Activated T-helper 2 cell treated with anti-CD3 and anti-CD28 coated beads, Interferon-gamma antibody, Interleukin-2, Interleukin-4, amounts not matched to agents 10 μg/mL and 5 μg/mL and 100 μg/mL, durations not matched to agents 14 hours and 24 hours and 36 hours (primary cell): ENCODE measurements at regions not wholly inside any gene's neighbourhood (a gene's known extent, or its start where the extent isn't known, plus 50 kb on each side); places are given as distances from the start of the nearest gene placed in this dataset.
"Not testable (repeated sequence)": the region's sequence is repeated elsewhere in the genome, so short reads cannot be mapped to it uniquely, and the experiment has no call there.

Experiments
- DNase-seq: peaks from one replicate; pipeline ENCODE4 v3.0.0; 2021; ENCODE audit warnings: low spot score
- H3K27ac Mint-ChIP-seq: one replicate; pipeline ENCODE4 v1.8.0; 2021; ENCODE audit warnings: mixed read lengths
- H3K27me3 Mint-ChIP-seq: one replicate; pipeline ENCODE4 v1.8.0; 2021; ENCODE audit warnings: low read depth, mixed read lengths
- H3K36me3 Mint-ChIP-seq: one replicate; pipeline ENCODE4 v1.8.0; 2021; ENCODE audit warnings: low read depth, mixed read lengths
- H3K4me1 Mint-ChIP-seq: one replicate; pipeline ENCODE4 v1.8.0; 2021; ENCODE audit warnings: low read depth, mixed read lengths
- H3K4me3 Mint-ChIP-seq: one replicate; pipeline ENCODE4 v1.8.0; 2021; ENCODE audit warnings: low read depth, mild to moderate bottlenecking, moderate library complexity, mixed read lengths
- H3K9me3 Mint-ChIP-seq: one replicate; pipeline ENCODE4 v1.8.0; 2021; ENCODE audit warnings: mixed read lengths
- intact Hi-C: fragments of 100-400 bp; cut with micrococcal nuclease; formaldehyde crosslinking; loops from one replicate; pipeline ENCODE4 v1.15.1; 2023

DNA sequence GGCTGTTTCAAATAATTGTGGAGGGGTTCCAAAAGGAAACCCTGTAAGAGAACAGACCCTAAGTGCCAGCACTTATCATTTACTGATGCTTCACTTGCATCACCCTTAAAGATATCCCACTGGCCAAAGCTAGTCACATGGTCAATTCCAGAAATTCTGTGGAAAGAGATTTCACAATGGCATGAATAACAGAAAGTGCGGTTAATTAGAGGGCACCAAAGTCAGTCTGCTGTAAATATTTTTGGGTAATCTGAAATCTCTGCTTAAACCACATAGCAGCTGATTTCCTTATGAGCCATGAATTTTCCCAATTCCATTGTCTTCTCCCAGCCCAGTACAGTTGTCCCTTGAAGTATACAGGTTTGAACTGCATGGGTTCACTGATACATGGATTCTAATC lies 346.1 kb downstream of the SI start:
- H3K36me3 Mint-ChIP-seq: no peaks in the 10 kb centered on the region
- H3K9me3 Mint-ChIP-seq: peaks cover 11% of the 10 kb centered on the region
- H3K4me1 Mint-ChIP-seq: no peaks in the 10 kb centered on the region
- no peak for DNase-seq
- no peaks in the 10 kb centered on the region for H3K27me3 Mint-ChIP-seq
- H3K27ac Mint-ChIP-seq: no peak overlapping the region
- intact Hi-C loops: no loop called here
- no peak overlapping the region for H3K4me3 Mint-ChIP-seq

DNA sequence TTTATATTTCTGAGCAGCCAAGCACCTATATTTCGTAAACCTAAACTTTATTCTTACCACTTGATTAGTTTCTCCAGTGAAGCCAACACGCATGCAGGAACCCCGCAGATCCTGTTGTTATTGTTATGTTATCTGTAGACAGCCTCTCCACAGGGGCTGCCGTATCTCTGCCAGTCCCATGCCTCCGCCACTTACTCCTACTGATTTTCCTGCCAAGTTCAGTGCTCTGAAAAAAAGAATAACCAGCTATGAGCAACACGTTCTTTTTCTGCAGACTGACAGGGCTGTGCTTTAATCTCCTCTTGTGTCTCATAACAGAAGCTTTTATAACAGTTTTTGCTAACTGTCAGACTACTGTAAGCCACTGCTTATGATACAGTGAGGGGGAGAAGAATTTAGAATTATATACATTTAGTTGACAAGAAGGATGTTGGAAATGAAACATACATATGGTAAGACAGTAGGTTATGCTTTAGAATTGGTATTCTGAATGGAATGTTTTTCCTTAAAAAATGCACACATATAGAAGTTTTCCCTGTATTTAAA lies 347.4 kb downstream of the SI start:
- Mint-ChIP-seq H3K27ac (no peak overlapping the region), H3K27me3 (no peaks in the 10 kb centered on the region), H3K9me3 (peaks cover 10% of the 10 kb centered on the region), H3K4me3 (no peak overlapping the region), H3K4me1 (no peaks in the 10 kb centered on the region), H3K36me3 (no peaks in the 10 kb centered on the region)
- DNase-seq: no peak
- intact Hi-C loops: no loop called here

GRCh38 chr3:164723396-164723795 lies 354.9 kb downstream of the SI start:
- Mint-ChIP-seq H3K27ac (no peak overlapping the region), H3K36me3 (no peaks in the 10 kb centered on the region), H3K9me3 (peaks cover 14% of the 10 kb centered on the region), H3K4me1 (no peaks in the 10 kb centered on the region), H3K27me3 (no peaks in the 10 kb centered on the region), H3K4me3 (no peak overlapping the region)
- DNase-seq: no peak
- intact Hi-C loops: no loop called here

GRCh38 chr3:164702808-164703207 lies 375.5 kb downstream of the SI start:
- peaks cover 12% of the 10 kb centered on the region for H3K9me3 Mint-ChIP-seq
- intact Hi-C loops, H3K27ac Mint-ChIP-seq, H3K4me1 Mint-ChIP-seq, H3K36me3 Mint-ChIP-seq, H3K4me3 Mint-ChIP-seq, DNase-seq, H3K27me3 Mint-ChIP-seq: not testable (repeated sequence)

GRCh38 chr3:164687902-164688301 lies 390.4 kb downstream of the SI start:
- Mint-ChIP-seq H3K27ac (no peak overlapping the region), H3K9me3 (peaks cover 13% of the 10 kb centered on the region), H3K27me3 (no peaks in the 10 kb centered on the region), H3K4me1 (no peaks in the 10 kb centered on the region), H3K36me3 (no peaks in the 10 kb centered on the region), H3K4me3 (no peak overlapping the region)
- intact Hi-C loops: no loop called here
- DNase-seq: no peak

GRCh38 chr3:164687211-164687610 lies 391.1 kb downstream of the SI start:
- H3K27ac Mint-ChIP-seq: no peak overlapping the region
- no peaks in the 10 kb centered on the region for H3K4me1 Mint-ChIP-seq
- H3K9me3 Mint-ChIP-seq: peaks cover 14% of the 10 kb centered on the region
- intact Hi-C loops: no loop called here
- no peak for DNase-seq
- no peaks in the 10 kb centered on the region for H3K36me3 Mint-ChIP-seq
- no peaks in the 10 kb centered on the region for H3K27me3 Mint-ChIP-seq
- H3K4me3 Mint-ChIP-seq: no peak overlapping the region

GRCh38 chr3:164683489-164683888 lies 394.8 kb downstream of the SI start:
- Mint-ChIP-seq H3K9me3 (peaks cover 23% of the 10 kb centered on the region), H3K27me3 (no peaks in the 10 kb centered on the region), H3K27ac (no peak overlapping the region), H3K36me3 (no peaks in the 10 kb centered on the region), H3K4me1 (no peaks in the 10 kb centered on the region), H3K4me3 (no peak overlapping the region)
- DNase-seq: no peak
- intact Hi-C loops: no loop called here

GRCh38 chr3:164679245-164679644 lies 399.1 kb downstream of the SI start:
- peaks cover 13% of the 10 kb centered on the region for H3K9me3 Mint-ChIP-seq
- H3K36me3 Mint-ChIP-seq: no peaks in the 10 kb centered on the region
- H3K4me1 Mint-ChIP-seq: no peaks in the 10 kb centered on the region
- no peak for DNase-seq
- no peaks in the 10 kb centered on the region for H3K27me3 Mint-ChIP-seq
- no peak overlapping the region for H3K4me3 Mint-ChIP-seq
- no peak overlapping the region for H3K27ac Mint-ChIP-seq
- intact Hi-C loops: no loop called here

GRCh38 chr3:164677317-164677716 lies 401.0 kb downstream of the SI start:
- Mint-ChIP-seq H3K27ac (no peak overlapping the region), H3K27me3 (no peaks in the 10 kb centered on the region), H3K4me3 (no peak overlapping the region), H3K9me3 (peaks cover 19% of the 10 kb centered on the region), H3K4me1 (no peaks in the 10 kb centered on the region), H3K36me3 (no peaks in the 10 kb centered on the region)
- intact Hi-C loops: no loop called here
- DNase-seq: no peak

DNA sequence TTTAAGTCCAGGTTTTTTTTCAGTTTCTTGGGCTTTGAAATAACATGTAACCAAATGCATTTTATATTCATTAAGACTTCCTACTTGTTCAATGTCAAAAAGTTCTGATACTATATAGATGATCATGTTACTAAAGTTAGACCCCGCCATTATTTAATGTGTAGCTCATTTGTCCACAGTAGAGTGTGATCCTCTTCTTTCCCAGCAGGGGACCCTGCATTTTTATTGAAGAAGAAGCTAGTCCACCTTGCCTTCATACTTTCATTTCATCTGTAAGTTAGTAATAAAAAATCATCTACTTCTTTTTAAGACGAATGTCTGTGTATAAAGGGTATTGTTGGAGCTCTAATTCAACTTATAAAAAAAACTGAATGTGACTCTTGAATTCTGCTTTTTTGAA lies 404.6 kb downstream of the SI start:
- H3K4me1 Mint-ChIP-seq: no peaks in the 10 kb centered on the region
- H3K36me3 Mint-ChIP-seq: no peaks in the 10 kb centered on the region
- no peak overlapping the region for H3K27ac Mint-ChIP-seq
- no peak overlapping the region for H3K4me3 Mint-ChIP-seq
- DNase-seq: no peak
- H3K27me3 Mint-ChIP-seq: no peaks in the 10 kb centered on the region
- intact Hi-C loops: no loop called here
- peaks cover 27% of the 10 kb centered on the region for H3K9me3 Mint-ChIP-seq

DNA sequence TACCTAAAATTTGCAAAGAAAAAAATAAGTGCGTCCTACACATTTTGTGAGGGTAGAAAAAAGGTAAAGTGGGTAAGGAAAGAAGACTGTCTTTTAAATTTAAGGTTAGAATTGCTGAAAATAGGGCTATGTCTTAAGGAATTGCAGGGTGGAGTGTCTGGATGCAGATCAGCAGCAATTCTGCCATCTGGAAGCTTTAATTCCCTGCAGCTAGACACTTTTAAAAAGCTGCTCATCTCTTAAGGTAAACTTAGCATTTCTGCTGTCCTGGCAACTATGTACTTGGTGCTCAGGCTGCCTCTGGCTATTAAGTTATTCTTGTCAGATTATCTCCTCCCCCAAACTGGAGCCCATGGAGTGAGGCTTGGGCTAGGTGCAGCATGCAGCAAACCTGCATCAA lies 420.2 kb downstream of the SI start:
- intact Hi-C loops: no loop called here
- no peaks in the 10 kb centered on the region for H3K36me3 Mint-ChIP-seq
- DNase-seq: no peak
- peaks cover 6% of the 10 kb centered on the region for H3K9me3 Mint-ChIP-seq
- H3K27me3 Mint-ChIP-seq: no peaks in the 10 kb centered on the region
- no peaks in the 10 kb centered on the region for H3K4me1 Mint-ChIP-seq
- no peak overlapping the region for H3K27ac Mint-ChIP-seq
- H3K4me3 Mint-ChIP-seq: no peak overlapping the region

DNA sequence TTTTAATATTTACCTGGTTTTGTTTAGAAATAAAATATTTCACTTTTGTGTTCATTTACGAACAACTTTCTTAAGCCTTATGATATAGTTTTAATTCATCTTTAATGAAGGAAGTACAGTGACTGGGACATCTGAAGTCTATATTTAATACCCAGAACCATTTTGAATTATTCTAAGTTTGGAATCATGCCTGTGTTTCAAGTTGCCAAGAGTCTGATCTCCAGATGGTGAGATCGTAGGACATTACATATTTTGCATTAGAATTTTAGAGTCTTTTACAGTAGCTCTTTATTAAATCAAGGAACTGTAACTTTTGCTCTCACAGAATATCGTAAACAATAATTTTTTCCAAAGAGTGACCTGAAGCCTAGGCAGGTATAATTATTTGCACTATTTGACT lies 420.7 kb downstream of the SI start:
- intact Hi-C loops: no loop called here
- Mint-ChIP-seq H3K27ac (no peak overlapping the region), H3K4me3 (no peak overlapping the region), H3K4me1 (no peaks in the 10 kb centered on the region), H3K27me3 (no peaks in the 10 kb centered on the region), H3K36me3 (no peaks in the 10 kb centered on the region), H3K9me3 (peaks cover 6% of the 10 kb centered on the region)
- DNase-seq: no peak

- Mint-ChIP-seq H3K27me3 (no peaks in the 10 kb centered on the region), H3K27ac (no peak overlapping the region), H3K9me3 (peaks cover 14% of the 10 kb centered on the region), H3K4me3 (no peak overlapping the region), H3K36me3 (no peaks in the 10 kb centered on the region), H3K4me1 (no peaks in the 10 kb centered on the region)
- no peak for DNase-seq
- intact Hi-C loops: no loop called here
Observed at GRCh38 chr3:164655462-164655861, 422.8 kb downstream of the SI start.

DNA sequence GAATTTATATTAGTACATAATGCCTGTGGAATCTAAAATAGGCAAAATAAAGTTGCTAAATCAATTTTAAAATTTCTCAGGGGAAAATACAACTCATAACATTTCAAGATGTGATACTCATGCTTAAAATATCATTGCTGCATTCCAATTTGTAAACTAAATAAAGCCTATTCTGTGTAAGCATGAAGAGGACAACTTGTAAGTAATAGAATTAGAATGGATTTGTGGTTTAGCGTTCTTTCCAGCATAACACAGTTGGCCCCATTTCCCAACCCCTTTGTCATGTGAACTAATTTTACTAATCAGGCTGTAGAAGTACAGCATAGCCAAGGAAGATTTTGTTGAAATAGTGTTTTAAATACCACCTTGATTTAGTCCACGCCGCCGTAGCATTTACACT lies 437.2 kb downstream of the SI start:
- H3K9me3 Mint-ChIP-seq: peaks cover 8% of the 10 kb centered on the region
- intact Hi-C loops: no loop called here

More for the DNA sequence above, 437.2 kb downstream of the SI start:
- no peak overlapping the region for H3K4me3 Mint-ChIP-seq
- no peak overlapping the region for H3K27ac Mint-ChIP-seq
- H3K27me3 Mint-ChIP-seq: no peaks in the 10 kb centered on the region
- DNase-seq: no peak
- no peaks in the 10 kb centered on the region for H3K4me1 Mint-ChIP-seq
- H3K36me3 Mint-ChIP-seq: no peaks in the 10 kb centered on the region
